ENCODE measurements at regions not wholly inside any gene's neighbourhood (a gene's known extent, or its start where the extent isn't known, plus 50 kb on each side); places are given as distances from the start of the nearest gene placed in this dataset.

- ChIA-PET CTCF (no interaction called here), POLR2A (no interaction called here)
- DNase-seq (no peak), ATAC-seq (no peak)
- H3K9me3 Mint-ChIP-seq (ENCODE audit: insufficient read depth): no peaks in the 10 kb centered on the region
- no peaks in the 10 kb centered on the region for H3K4me1 Mint-ChIP-seq (ENCODE audit: low read depth)
- no peak overlapping the region for H3K27ac Mint-ChIP-seq
- H3K27me3 Mint-ChIP-seq (ENCODE audit: low read depth): no peaks in the 10 kb centered on the region
- no peaks in the 10 kb centered on the region for H3K36me3 Mint-ChIP-seq (ENCODE audit: low read depth)
- H3K4me3 Mint-ChIP-seq: no peak overlapping the region
Observed at GRCh38 chr12:98007963-98008362, 507.4 kb upstream of the TMPO start.

GRCh38 chr12:98013560-98013959 is 501.8 kb upstream of the TMPO start:
- CTCF ChIA-PET: no interaction called here
- no peaks in the 10 kb centered on the region for H3K9me3 Mint-ChIP-seq (ENCODE audit: insufficient read depth)
- POLR2A ChIA-PET: no interaction called here
- no peaks in the 10 kb centered on the region for H3K4me1 Mint-ChIP-seq (ENCODE audit: low read depth)
- no peak for DNase-seq
- no peak for ATAC-seq
- no peak overlapping the region for H3K27ac Mint-ChIP-seq
- no peaks in the 10 kb centered on the region for H3K27me3 Mint-ChIP-seq (ENCODE audit: low read depth)
- H3K36me3 Mint-ChIP-seq (ENCODE audit: low read depth): no peaks in the 10 kb centered on the region
- H3K4me3 Mint-ChIP-seq: no peak overlapping the region

GRCh38 chr12:98018836-98019235 is 496.6 kb upstream of the TMPO start:
- no peak overlapping the region for H3K4me3 Mint-ChIP-seq
- ATAC-seq: no peak
- H3K9me3 Mint-ChIP-seq (ENCODE audit: insufficient read depth): no peaks in the 10 kb centered on the region
- POLR2A ChIA-PET: no interaction called here
- no peak for DNase-seq
- H3K36me3 Mint-ChIP-seq (ENCODE audit: low read depth): no peaks in the 10 kb centered on the region
- no peaks in the 10 kb centered on the region for H3K27me3 Mint-ChIP-seq (ENCODE audit: low read depth)
- CTCF ChIA-PET: no interaction called here
- no peaks in the 10 kb centered on the region for H3K4me1 Mint-ChIP-seq (ENCODE audit: low read depth)
- H3K27ac Mint-ChIP-seq: no peak overlapping the region

- ATAC-seq (no peak), DNase-seq (no peak)
- H3K4me1 Mint-ChIP-seq (ENCODE audit: low read depth): no peaks in the 10 kb centered on the region
- H3K4me3 Mint-ChIP-seq: no peak overlapping the region
- H3K9me3 Mint-ChIP-seq (ENCODE audit: insufficient read depth): no peaks in the 10 kb centered on the region
- ChIA-PET POLR2A (no interaction called here), CTCF (no interaction called here)
- no peaks in the 10 kb centered on the region for H3K27me3 Mint-ChIP-seq (ENCODE audit: low read depth)
- H3K36me3 Mint-ChIP-seq (ENCODE audit: low read depth): no peaks in the 10 kb centered on the region
- no peak overlapping the region for H3K27ac Mint-ChIP-seq
Observed at GRCh38 chr12:98020376-98020775, 495.0 kb upstream of the TMPO start.

GRCh38 chr12:98022961-98023360 is 492.4 kb upstream of the TMPO start:
- no peak overlapping the region for H3K27ac Mint-ChIP-seq
- POLR2A ChIA-PET: no interaction called here

GRCh38 chr12:98037401-98038140 is 477.8 kb upstream of the TMPO start:
- no peak overlapping the region for H3K4me3 Mint-ChIP-seq
- H3K36me3 Mint-ChIP-seq (ENCODE audit: low read depth): no peaks in the 10 kb centered on the region
- no peak for DNase-seq
- ChIA-PET CTCF (no interaction called here), POLR2A (no interaction called here)
- no peak overlapping the region for H3K27ac Mint-ChIP-seq
- no peak for ATAC-seq
- H3K4me1 Mint-ChIP-seq (ENCODE audit: low read depth): no peaks in the 10 kb centered on the region
- H3K9me3 Mint-ChIP-seq (ENCODE audit: insufficient read depth): no peaks in the 10 kb centered on the region
- no peaks in the 10 kb centered on the region for H3K27me3 Mint-ChIP-seq (ENCODE audit: low read depth)

More at GRCh38 chr12:98022961-98023360, 492.4 kb upstream of the TMPO start:
- Mint-ChIP-seq H3K27me3 (ENCODE audit: low read depth) (no peaks in the 10 kb centered on the region), H3K9me3 (ENCODE audit: insufficient read depth) (no peaks in the 10 kb centered on the region), H3K4me3 (no peak overlapping the region), H3K4me1 (ENCODE audit: low read depth) (no peaks in the 10 kb centered on the region), H3K36me3 (ENCODE audit: low read depth) (no peaks in the 10 kb centered on the region)
- CTCF ChIA-PET: no interaction called here
- ATAC-seq (no peak), DNase-seq (no peak)

GRCh38 chr12:98042668-98043067 is 472.7 kb upstream of the TMPO start:
- Mint-ChIP-seq H3K36me3 (ENCODE audit: low read depth) (no peaks in the 10 kb centered on the region), H3K9me3 (ENCODE audit: insufficient read depth) (no peaks in the 10 kb centered on the region), H3K4me1 (ENCODE audit: low read depth) (no peaks in the 10 kb centered on the region), H3K27ac (no peak overlapping the region), H3K27me3 (ENCODE audit: low read depth) (no peaks in the 10 kb centered on the region), H3K4me3 (no peak overlapping the region)
- DNase-seq: no peak
- ChIA-PET CTCF (no interaction called here), POLR2A (no interaction called here)
- no peak for ATAC-seq

- ATAC-seq (no peak), DNase-seq (no peak)
- Mint-ChIP-seq H3K9me3 (ENCODE audit: insufficient read depth) (no peaks in the 10 kb centered on the region), H3K27ac (no peak overlapping the region), H3K27me3 (ENCODE audit: low read depth) (no peaks in the 10 kb centered on the region), H3K4me1 (ENCODE audit: low read depth) (no peaks in the 10 kb centered on the region), H3K36me3 (ENCODE audit: low read depth) (no peaks in the 10 kb centered on the region), H3K4me3 (no peak overlapping the region)
- POLR2A ChIA-PET: no interaction called here
- CTCF ChIA-PET: no interaction called here
Observed at GRCh38 chr12:98045395-98045794, 470.0 kb upstream of the TMPO start.

GRCh38 chr12:98048326-98048725 is 467.1 kb upstream of the TMPO start:
- Mint-ChIP-seq H3K4me1 (ENCODE audit: low read depth) (no peaks in the 10 kb centered on the region), H3K4me3 (no peak overlapping the region), H3K36me3 (ENCODE audit: low read depth) (no peaks in the 10 kb centered on the region), H3K27ac (no peak overlapping the region), H3K27me3 (ENCODE audit: low read depth) (no peaks in the 10 kb centered on the region), H3K9me3 (ENCODE audit: insufficient read depth) (no peaks in the 10 kb centered on the region)
- no peak for DNase-seq
- CTCF ChIA-PET: no interaction called here
- no peak for ATAC-seq
- POLR2A ChIA-PET: no interaction called here

GRCh38 chr12:98053202-98053601 is 462.2 kb upstream of the TMPO start:
- CTCF ChIA-PET: interaction anchor here (0.9 kb wide), 1 partner anchor 92 kb away, joined by 3 read pairs; no protein-coding TSS in a partner anchor
- DNase-seq (no peak), ATAC-seq (no peak)
- Mint-ChIP-seq H3K4me3 (no peak overlapping the region), H3K27me3 (ENCODE audit: low read depth) (no peaks in the 10 kb centered on the region), H3K9me3 (ENCODE audit: insufficient read depth) (no peaks in the 10 kb centered on the region), H3K36me3 (ENCODE audit: low read depth) (no peaks in the 10 kb centered on the region), H3K27ac (no peak overlapping the region), H3K4me1 (ENCODE audit: low read depth) (no peaks in the 10 kb centered on the region)
- POLR2A ChIA-PET: no interaction called here

GRCh38 chr12:98057701-98058100 is 457.7 kb upstream of the TMPO start:
- H3K9me3 Mint-ChIP-seq (ENCODE audit: insufficient read depth): no peaks in the 10 kb centered on the region
- no peaks in the 10 kb centered on the region for H3K27me3 Mint-ChIP-seq (ENCODE audit: low read depth)
- DNase-seq: no peak
- ChIA-PET POLR2A (no interaction called here), CTCF (no interaction called here)
- ATAC-seq: no peak
- no peak overlapping the region for H3K27ac Mint-ChIP-seq
- no peaks in the 10 kb centered on the region for H3K36me3 Mint-ChIP-seq (ENCODE audit: low read depth)
- H3K4me1 Mint-ChIP-seq (ENCODE audit: low read depth): no peaks in the 10 kb centered on the region
- H3K4me3 Mint-ChIP-seq: no peak overlapping the region

GRCh38 chr12:98058213-98058612 is 457.2 kb upstream of the TMPO start:
- Mint-ChIP-seq H3K27me3 (ENCODE audit: low read depth) (no peaks in the 10 kb centered on the region), H3K4me1 (ENCODE audit: low read depth) (no peaks in the 10 kb centered on the region), H3K4me3 (no peak overlapping the region), H3K36me3 (ENCODE audit: low read depth) (no peaks in the 10 kb centered on the region), H3K27ac (no peak overlapping the region), H3K9me3 (ENCODE audit: insufficient read depth) (no peaks in the 10 kb centered on the region)
- no peak for ATAC-seq
- CTCF ChIA-PET: no interaction called here
- DNase-seq: no peak
- POLR2A ChIA-PET: no interaction called here

- no peaks in the 10 kb centered on the region for H3K27me3 Mint-ChIP-seq (ENCODE audit: low read depth)
- no peaks in the 10 kb centered on the region for H3K9me3 Mint-ChIP-seq (ENCODE audit: insufficient read depth)
- no peak overlapping the region for H3K4me3 Mint-ChIP-seq
- H3K36me3 Mint-ChIP-seq (ENCODE audit: low read depth): no peaks in the 10 kb centered on the region
- no peak for ATAC-seq
- CTCF ChIA-PET: no interaction called here
- no peak overlapping the region for H3K27ac Mint-ChIP-seq
- POLR2A ChIA-PET: no interaction called here
- no peak for DNase-seq
- H3K4me1 Mint-ChIP-seq (ENCODE audit: low read depth): no peaks in the 10 kb centered on the region
Observed at GRCh38 chr12:98058838-98059237, 456.6 kb upstream of the TMPO start.
